ENCODE measurements at regions not wholly inside any gene's neighbourhood (a gene's known extent, or its start where the extent isn't known, plus 50 kb on each side); places are given as distances from the start of the nearest gene placed in this dataset.

GRCh38 chr3:871651-872050 is 221.2 kb upstream of the CNTN6 start:
- no peak overlapping the region for H3K9ac ChIP-seq (ENCODE audit: insufficient read depth, low read depth, low read length)
- no peaks in the 10 kb centered on the region for H3K4me1 ChIP-seq (ENCODE audit: insufficient read depth, low read length)
- no TSS peak for BruUV-seq (replicated peaks)
- no peak overlapping the region for H3K27ac ChIP-seq (ENCODE audit: extremely low read length, insufficient read depth, low read length)
- CTCF ChIA-PET (ENCODE audit: low intra/inter-chr PET ratio, low total read pairs): no interaction called here
- no peak overlapping the region for H3K4me2 ChIP-seq (ENCODE audit: low read depth, low read length)
- peaks cover 80% of the 10 kb centered on the region for H3K9me3 ChIP-seq (ENCODE audit: low read length)
- no peaks in the 10 kb centered on the region for H3K27me3 ChIP-seq (ENCODE audit: control insufficient read depth in 1 of 2, insufficient read depth in 2 of 2, low read length in 2 of 2)
- intact Hi-C loops (cut with micrococcal nuclease; ENCODE audit: unreplicated experiment) (no loop called here), in situ Hi-C loops (cut with HindIII; ENCODE audit: extremely low pct_ligation_motif_present, low pct_unique_long_range_greater_than_20kb) (no loop called here)
- no peaks in the 10 kb centered on the region for H3K36me3 ChIP-seq (replicated peaks in 1 of 2; ENCODE audit: control insufficient read depth in 1 of 2, insufficient read depth in 2 of 2, low read length in 2 of 2)
- TF ChIP-seq RXRA (CRISPR knock-in tag; IDR thresholded peaks at IDR 0.05) (no peak), CERS6 (CRISPR knock-in tag; IDR thresholded peaks at IDR 0.05) (no peak)
- DNase-seq (ENCODE audit: low spot score) (no peak), FAIRE-seq (no peak), ATAC-seq (no peak)
- no peaks in the 10 kb centered on the region for H4K20me1 ChIP-seq (ENCODE audit: insufficient read depth, low read length)
- no peaks in the 10 kb centered on the region for H3K79me2 ChIP-seq (ENCODE audit: insufficient read depth, low read length)
- POLR2A ChIA-PET: no interaction called here
- H3K4me3 ChIP-seq (replicated peaks in 1 of 3; ENCODE audit: insufficient read depth in 1 of 3, low read depth in 2 of 3, low read length in 3 of 3): no peak overlapping the region
- 8% methylated on average over 1 of the region's 1 CpG for WGBS (ENCODE audit: low lambda C conversion rate)
- no peak overlapping the region for H2AFZ ChIP-seq (ENCODE audit: low read length)

- in situ Hi-C loops (cut with HindIII; ENCODE audit: extremely low pct_ligation_motif_present, low pct_unique_long_range_greater_than_20kb): no loop called here
These were observed 215.8 kb upstream of the CNTN6 start for GRCh38 chr3:877001-877400.

More at GRCh38 chr3:877001-877400, 215.8 kb upstream of the CNTN6 start:
- Histone ChIP-seq H3K9ac (ENCODE audit: insufficient read depth, low read depth, low read length) (no peak overlapping the region), H3K4me1 (ENCODE audit: insufficient read depth, low read length) (no peaks in the 10 kb centered on the region), H3K9me3 (ENCODE audit: low read length) (peaks cover 88% of the 10 kb centered on the region), H3K4me2 (ENCODE audit: low read depth, low read length) (no peak overlapping the region), H4K20me1 (ENCODE audit: insufficient read depth, low read length) (no peaks in the 10 kb centered on the region), H3K27me3 (ENCODE audit: control insufficient read depth in 1 of 2, insufficient read depth in 2 of 2, low read length in 2 of 2) (no peaks in the 10 kb centered on the region), H3K4me3 (replicated peaks in 1 of 3; ENCODE audit: insufficient read depth in 1 of 3, low read depth in 2 of 3, low read length in 3 of 3) (no peak overlapping the region), H2AFZ (ENCODE audit: low read length) (no peak overlapping the region), H3K36me3 (replicated peaks in 1 of 2; ENCODE audit: control insufficient read depth in 1 of 2, insufficient read depth in 2 of 2, low read length in 2 of 2) (no peaks in the 10 kb centered on the region), H3K79me2 (ENCODE audit: insufficient read depth, low read length) (no peaks in the 10 kb centered on the region), H3K27ac (ENCODE audit: extremely low read length, insufficient read depth, low read length) (no peak overlapping the region)
- no peak for TF ChIP-seq GLMP (CRISPR knock-in tag; IDR thresholded peaks at IDR 0.05; ENCODE audit: borderline replicate concordance)
- no peak for TF ChIP-seq ZBTB44 (CRISPR knock-in tag; IDR thresholded peaks at IDR 0.05)
- TF ChIP-seq TEF (CRISPR knock-in tag; IDR thresholded peaks at IDR 0.05): no peak
- TF ChIP-seq BRD4 (CRISPR knock-in tag; IDR thresholded peaks at IDR 0.05): no peak
- no peak for TF ChIP-seq ZSCAN21 (CRISPR knock-in tag; IDR thresholded peaks at IDR 0.05; ENCODE audit: borderline replicate concordance)
- TF ChIP-seq ZNF549 (CRISPR knock-in tag; IDR thresholded peaks at IDR 0.05): no peak
- TF ChIP-seq RORA (CRISPR knock-in tag; IDR thresholded peaks at IDR 0.05): no peak
- TF ChIP-seq U2AF2 (IDR thresholded peaks at IDR 0.05; ENCODE audit: low read depth, low read length): no peak
- TF ChIP-seq STAT5B (CRISPR knock-in tag; IDR thresholded peaks at IDR 0.05): no peak
- TF ChIP-seq ZFX (CRISPR knock-in tag; IDR thresholded peaks at IDR 0.05; ENCODE audit: low read depth): no peak
- TF ChIP-seq HNRNPH1 (optimal IDR thresholded peaks at IDR 0.05; ENCODE audit: low read depth, low read length): no peak
- no peak for DNase-seq (ENCODE audit: low spot score)
- BruUV-seq (replicated peaks): no TSS peak
- 9% methylated on average over 1 of the region's 1 CpG for whole genome bisulfite sequencing (ENCODE audit: low lambda C conversion rate)
- intact Hi-C loops (cut with micrococcal nuclease; ENCODE audit: unreplicated experiment): no loop called here
- ATAC-seq: no peak
- CTCF ChIA-PET (ENCODE audit: low intra/inter-chr PET ratio, low total read pairs): no interaction called here
- POLR2A ChIA-PET: no interaction called here
- FAIRE-seq: no peak

All from HepG2 (cell line).